ENCODE measurements at regions not wholly inside any gene's neighbourhood (a gene's known extent, or its start where the extent isn't known, plus 50 kb on each side); places are given as distances from the start of the nearest gene placed in this dataset.
A peak's percentile ranks its signal among the peaks of the same experiment; 100 is the strongest.
"Not testable (repeated sequence)": the region's sequence is repeated elsewhere in the genome, so short reads cannot be mapped to it uniquely, and the experiment has no call there.

- peak; percentile 3 for DNase-seq (ENCODE audit: low spot score)
These were observed 418.6 kb downstream of the NELL2 start for GRCh38 chr12:44457465-44457864.

GRCh38 chr12:44454959-44455358 lies 421.2 kb downstream of the NELL2 start:
- DNase-seq (ENCODE audit: low spot score), result not testable (repeated sequence)

GRCh38 chr12:44446181-44446580 lies 429.9 kb downstream of the NELL2 start:
- no peak for DNase-seq (ENCODE audit: low spot score)

GRCh38 chr12:44441155-44441554 lies 435.0 kb downstream of the NELL2 start:
- DNase-seq (ENCODE audit: low spot score), result no peak

Measured in Ammon's horn (tissue), 1 donor.